A204.1 (cell line): ENCODE measurements at regions not wholly inside any gene's neighbourhood (a gene's known extent, or its start where the extent isn't known, plus 50 kb on each side); places are given as distances from the start of the nearest gene placed in this dataset.

Experiments used
- FAIRE-seq: peaks from 2 replicates; lab custom pipeline; 2012; peaks lifted over from hg19 to GRCh38; lab: Jason Lieb, UNC

DNA sequence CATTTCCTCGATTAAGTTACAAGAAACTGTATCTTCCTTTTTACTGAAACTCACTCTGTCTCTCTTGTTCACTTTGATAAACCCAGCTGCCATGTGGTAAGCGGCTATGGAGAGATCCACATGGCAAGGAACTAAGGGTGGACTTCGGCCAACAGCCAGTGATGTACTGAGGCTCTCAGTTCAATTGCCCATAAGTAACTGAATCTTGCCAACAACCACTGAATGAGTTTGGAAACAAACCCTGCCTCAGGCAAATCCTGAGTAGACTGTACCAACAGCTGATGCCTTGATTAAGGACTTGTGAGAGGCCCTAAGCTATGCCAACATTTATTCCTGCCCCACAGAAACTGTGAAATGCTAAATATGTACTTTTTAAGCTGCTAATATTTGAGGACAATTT lies 433.5 kb downstream of the PLOD2 start:
- FAIRE-seq, result no peak

DNA sequence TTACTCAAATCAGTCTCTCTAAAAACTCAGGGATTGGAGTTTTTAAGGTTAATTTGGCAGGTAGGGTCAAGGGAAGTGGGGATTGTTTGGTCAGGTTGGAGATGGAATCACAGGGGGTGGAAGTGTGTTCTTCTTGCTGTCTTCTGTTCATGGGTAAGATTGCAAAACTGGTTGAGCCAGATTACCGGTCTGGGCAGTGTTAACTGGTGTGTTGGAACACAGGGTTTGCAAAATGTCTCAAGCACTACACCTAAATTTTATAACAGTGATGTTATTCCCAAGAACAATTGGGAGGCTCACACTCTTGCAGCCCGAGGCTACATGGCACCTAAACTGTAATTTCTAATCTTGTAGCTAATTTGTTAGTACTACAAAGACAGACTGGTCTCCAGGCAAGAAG lies 425.4 kb downstream of the PLOD2 start:
- FAIRE-seq, result no peak

- no peak for FAIRE-seq
Measured at GRCh38 chr3:145737952-145738351, 423.0 kb downstream of the PLOD2 start.

GRCh38 chr3:145739926-145740325 lies 421.1 kb downstream of the PLOD2 start:
- no peak for FAIRE-seq

DNA sequence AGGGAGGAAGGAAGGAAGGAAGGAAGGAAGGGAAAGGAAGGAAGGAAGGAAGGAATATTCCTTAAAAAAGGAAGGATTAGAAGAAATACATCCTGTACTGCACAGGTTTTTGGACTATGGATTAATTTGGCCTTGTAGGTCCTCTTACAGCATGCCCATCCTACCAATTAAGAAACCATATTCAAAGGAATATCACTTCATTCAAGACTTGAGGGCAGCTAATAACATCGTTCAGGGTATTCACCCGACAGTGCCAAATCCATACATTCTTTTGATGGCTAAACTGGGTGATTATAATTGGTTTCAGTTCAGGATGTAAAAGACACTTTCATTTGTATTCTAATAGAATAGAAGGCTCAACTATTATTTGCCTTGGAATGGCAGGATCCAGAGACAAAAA lies 410.3 kb downstream of the PLOD2 start:
- FAIRE-seq, result no peak

DNA sequence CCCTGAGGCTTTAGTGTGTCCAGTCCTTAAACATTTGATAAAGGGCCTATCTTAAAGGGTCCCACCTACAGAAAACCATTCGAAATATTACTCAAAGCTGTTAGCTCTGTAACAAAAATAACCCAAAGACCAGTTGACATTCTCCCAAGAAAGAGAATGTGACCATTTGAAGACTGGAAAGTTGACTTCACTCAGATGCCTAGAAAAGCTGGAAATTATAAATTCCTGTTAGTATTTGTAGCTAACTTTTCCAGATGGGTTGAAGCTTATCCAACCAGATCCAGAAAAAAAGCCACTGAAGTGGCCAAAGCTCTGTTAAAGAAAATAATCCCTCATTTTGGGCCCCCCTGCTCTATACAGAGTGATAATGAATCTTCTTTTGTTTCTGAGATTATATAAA lies 408.4 kb downstream of the PLOD2 start:
- no peak for FAIRE-seq

DNA sequence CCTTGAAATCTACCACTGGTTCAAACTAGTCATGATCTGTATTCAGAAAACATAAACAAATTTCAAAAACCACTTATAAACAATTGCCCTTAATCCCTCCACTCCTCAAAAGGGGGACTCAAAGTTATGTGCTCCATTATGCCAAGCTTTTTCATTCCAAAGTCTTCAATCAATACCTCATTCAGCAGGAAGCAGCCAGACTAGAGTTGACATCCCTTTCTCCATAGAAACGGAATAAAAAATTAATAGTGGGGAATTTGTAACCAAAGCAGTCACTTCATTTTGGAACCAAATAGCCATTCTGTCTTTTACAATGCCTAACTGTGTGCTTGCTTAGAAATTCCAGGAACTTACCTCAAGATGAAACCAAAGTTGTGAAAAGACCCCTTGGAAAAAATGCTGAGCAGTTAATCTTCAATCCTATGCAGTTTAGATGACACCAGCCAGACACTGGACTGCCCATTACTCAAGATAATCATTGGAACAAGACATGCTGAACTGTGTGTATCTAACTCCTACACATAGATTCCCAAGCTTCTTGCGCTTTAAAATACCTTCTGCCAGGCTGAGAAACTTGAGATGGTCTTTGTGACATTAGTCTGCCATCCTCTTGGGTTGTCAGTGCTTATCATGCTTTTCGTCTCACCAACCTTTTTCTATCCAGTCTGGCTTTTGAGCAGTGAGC lies 406.2 kb downstream of the PLOD2 start:
- no peak for FAIRE-seq

DNA sequence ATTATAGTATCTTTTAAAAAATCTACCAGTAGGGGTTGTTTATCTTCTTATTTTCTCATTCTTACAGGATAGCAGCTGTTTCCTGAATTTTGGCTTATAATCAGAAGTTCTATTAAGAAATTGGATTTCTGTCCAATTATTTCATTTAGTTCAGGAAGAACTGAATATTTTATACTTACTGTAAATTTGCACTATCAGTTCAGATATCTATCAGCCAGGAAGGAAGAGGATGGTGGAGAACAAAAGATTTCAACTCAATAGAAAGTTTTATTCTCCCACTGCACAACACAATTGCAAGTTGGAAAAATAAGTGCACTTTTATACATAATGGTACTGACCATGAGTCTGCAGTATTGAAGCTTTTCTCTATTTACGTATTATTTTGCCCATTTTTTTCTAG lies 400.9 kb downstream of the PLOD2 start:
- no peak for FAIRE-seq

DNA sequence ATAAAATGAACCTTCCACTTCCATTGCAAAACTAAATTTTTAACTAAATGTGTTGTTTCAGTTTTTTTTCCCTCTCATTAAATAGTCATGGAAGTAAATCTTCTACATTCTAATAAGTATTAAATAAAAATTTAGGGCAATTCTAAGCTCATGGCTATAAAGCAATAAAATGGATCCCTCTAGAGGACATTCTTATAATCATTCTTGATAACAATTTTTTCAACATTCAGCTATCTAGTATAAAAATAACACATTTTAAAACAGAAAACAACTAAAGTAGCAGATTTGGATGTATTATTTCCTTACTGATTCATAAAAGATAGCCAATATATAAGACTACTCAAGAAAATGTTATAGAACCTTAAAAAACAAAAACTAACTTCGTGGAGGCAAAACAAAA lies 393.1 kb downstream of the PLOD2 start:
- peak; percentile 96 for FAIRE-seq

GRCh38 chr3:145776782-145777408 lies 384.1 kb downstream of the PLOD2 start:
- peak; percentile 84 for FAIRE-seq

DNA sequence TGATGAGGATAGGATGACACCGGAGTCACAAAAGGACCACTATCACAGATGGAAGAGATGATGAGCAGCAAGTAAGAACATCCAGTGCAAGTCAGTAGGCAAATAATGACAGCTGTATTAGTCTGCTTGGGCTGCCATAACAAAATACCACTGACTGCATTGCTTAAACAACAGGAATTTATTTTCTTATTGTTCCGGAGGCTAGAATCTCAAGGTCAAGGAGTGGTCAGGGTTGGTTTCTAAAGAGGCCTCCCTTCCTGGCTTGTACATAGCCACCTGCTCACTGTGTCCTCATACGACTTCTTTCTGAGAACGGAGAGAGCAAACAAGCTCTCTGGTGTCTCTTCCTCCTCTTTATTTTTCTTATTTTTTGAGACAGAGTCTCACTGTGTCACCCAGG lies 380.7 kb downstream of the PLOD2 start:
- no peak for FAIRE-seq

DNA sequence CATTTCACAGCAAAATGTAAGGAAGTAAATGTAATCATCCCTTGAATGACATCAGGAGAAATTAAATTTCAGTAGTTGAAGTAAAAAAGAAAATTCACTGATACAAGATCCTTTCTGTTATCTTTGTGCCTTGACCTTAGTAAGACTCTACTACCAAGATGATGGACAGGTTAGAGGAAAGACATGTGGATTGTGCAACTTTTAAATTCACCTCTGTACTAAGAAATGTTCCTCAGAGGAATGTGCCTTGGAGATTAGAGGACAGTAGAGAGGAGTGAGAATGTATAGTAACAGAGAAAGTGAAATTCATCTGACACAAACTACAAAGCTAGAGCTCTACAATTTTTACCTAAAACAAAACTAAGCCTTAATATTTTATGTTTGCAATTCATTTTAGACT lies 375.3 kb downstream of the PLOD2 start:
- no peak for FAIRE-seq

GRCh38 chr3:145798007-145798406 lies 363.0 kb downstream of the PLOD2 start:
- no peak for FAIRE-seq

DNA sequence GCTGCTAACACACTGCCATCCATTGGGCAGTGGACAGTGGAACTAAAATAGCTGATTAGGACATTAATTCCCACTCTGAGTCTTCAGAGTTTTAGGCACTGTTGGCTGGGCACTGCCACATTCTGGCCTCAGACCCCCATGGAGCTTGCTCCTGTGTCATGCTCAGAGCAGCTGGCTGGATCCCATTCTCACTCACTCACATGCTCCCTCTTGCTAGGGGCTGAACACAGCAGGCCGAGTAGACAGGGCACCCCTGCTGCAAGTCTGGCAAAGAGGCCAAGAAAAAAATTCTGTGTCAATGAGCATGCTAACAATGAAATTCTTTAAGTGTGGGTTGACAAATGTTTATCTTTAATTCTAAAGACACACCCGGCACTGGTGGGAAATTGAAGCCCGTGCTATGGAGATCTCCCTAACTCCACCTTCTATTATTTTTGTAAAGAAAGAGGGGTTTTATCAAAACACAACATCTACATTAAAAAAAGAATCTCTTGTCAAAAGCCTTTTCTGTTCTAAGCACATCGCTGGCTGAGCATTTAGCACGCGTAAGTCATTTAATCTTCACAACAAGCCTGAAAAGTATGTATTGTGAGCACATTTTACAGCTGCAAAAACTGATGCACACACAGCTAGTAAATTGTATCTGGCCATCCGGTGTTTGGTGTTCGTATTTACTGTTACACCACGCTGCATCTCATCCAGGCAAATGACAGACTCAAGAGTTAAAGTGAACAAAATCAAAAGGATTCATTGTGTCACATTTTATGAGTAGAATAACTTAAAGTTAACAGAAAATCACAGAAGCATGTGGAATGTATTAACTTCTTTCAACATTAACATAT lies 362.1 kb downstream of the PLOD2 start:
- FAIRE-seq, result no peak

DNA sequence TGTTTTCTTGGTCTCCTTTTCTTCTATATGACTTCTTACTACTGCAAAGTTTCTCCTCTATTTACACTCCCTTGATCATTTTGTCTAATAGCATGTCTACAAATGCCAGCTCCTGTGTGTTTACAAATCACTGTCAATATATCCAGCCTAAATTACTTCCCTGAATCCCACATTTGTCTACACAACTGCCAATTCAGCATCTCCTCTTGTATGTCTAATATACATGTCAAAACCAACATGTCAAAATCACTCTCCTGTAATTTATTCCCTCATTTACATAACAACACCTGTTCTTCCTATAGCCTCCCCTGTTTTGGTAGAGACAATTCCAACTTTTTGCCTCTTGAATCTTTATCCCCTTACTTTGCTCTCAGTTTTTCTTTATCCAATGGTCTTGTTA lies 359.3 kb downstream of the PLOD2 start:
- FAIRE-seq, result no peak

GRCh38 chr3:145807990-145808389 lies 353.0 kb downstream of the PLOD2 start:
- no peak for FAIRE-seq

DNA sequence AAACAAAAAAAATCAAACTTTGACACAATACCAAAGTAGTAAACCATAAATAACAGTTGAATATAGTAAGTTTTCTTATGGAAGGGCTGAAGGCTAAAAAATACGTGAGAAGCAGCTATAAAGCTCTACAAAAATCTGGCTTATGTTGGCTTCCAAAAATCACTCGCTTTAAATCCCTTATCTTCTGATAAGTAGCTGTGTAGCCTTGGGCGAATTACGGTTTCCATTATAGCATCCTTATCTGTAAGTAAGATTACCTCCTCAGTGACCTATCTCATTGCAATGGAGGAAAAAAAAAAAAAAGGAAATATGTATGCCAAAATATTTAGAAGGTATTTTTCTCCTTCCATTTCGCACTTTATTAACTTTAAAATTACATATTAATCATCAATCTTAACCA lies 348.6 kb downstream of the PLOD2 start:
- no peak for FAIRE-seq

DNA sequence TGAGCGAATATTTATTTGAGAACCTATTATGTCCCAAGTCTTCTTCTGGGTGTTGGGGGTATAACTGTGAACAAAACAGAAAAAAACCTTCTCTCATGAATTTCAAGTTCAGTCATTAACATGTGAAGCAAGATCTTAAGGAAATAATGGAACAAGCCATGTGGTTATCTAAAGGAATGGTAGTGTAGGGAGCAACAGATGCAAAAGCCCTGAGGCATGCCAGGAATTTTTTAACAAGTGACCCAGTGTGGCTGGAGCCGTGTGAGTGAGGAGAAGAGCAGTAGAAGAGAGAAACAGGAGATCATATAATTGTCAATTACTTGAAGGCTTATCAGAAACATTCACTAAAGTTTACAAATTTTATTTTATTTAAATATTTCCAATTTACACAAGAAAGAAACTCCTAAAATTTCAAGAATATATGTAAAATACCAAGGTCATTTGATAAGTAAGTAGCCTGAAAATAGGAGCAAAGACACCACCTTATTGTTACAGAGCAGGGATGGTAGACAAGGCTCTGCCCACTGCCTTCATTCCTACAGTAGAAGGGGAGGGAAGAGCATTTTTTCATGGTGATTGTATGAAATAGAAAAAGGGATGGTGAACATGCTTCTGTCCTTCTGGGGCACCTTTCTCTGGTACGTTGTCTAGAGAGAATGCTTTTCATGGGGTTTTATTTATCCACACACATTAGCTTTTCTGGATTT lies 345.1 kb downstream of the PLOD2 start:
- no peak for FAIRE-seq

DNA sequence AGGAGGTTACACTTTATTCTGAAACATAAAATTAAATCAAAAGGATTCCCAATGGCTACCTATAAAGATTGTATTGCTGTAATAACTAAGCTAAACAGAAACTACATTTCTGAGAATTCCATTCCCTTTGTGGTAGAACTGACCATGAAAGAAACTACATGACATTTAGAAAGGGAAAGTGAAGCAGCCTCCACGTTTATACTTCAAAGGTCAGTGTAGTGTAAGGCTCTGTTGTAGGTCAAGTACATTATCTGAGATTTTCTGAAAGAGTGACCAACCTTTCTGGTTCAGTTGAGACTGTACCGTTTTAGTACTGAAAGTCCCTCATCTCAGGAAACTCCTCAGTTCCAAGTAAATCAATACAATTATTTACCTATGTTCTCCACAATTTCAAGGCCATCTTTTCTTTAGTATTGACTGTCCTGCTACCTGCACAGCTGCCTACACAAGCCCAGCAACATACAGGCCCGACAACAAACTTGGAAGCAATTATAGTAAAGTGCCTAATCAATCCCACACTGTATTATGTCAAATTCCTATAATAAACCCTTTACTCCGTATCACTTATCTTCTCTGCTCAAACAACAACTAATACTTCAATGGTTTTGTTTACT lies 343.0 kb downstream of the PLOD2 start:
- FAIRE-seq, result no peak

- FAIRE-seq, result no peak
Measured at GRCh38 chr3:145820170-145820569, 340.8 kb downstream of the PLOD2 start.

DNA sequence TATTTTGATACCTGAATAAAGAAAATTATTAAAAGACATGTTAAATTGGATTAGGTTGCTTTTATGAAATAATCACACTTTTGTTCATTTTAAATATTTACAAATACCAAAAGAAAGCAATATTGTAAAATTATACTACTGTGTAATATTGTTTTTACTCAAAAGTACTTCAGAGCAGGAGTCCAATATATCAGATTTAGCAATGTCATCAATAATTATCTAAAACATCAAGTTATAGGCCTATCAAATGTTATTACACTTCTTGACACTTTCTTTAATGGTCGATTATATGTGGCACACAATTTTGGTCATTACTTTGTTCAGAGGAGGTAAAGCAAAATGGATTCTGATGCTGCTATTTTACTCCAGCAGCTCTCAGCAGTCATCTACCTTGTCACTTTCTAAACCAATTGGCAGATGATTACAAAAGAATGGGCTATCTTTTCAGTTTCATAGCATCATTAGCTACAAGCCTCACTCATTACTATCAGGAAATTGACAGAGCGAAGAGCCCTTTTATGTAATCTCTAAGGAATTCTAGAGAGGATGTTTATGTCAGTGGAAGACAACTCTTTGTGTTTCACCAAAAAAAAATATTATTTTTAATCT lies 318.6 kb downstream of the PLOD2 start:
- FAIRE-seq, result peak; percentile 6

DNA sequence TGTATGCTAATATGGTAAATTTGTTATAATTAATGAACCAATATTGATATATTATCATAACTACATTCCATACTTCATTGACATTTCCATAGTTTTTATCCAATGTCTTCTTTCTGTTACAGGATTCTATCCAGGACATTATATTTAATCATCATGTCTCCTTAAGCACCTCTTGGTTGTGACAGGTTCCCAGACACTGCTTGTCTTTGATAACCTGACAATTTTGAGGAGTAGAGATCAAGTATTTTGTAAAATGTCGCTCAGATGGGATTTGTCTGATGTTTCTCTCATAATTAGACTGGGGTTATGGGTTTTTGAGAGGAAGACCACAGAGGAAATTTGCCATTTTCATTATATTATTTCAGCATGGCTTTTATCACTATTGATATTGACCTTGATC lies 317.4 kb downstream of the PLOD2 start:
- FAIRE-seq, result no peak
